Type B pancreatic cell (in vitro differentiated cells): ENCODE measurements at regions not wholly inside any gene's neighbourhood (a gene's known extent, or its start where the extent isn't known, plus 50 kb on each side); places are given as distances from the start of the nearest gene placed in this dataset.
"Not testable (repeated sequence)": the region's sequence is repeated elsewhere in the genome, so short reads cannot be mapped to it uniquely, and the experiment has no call there.

ENCODE experiments used
- DNase-seq: peaks from one replicate; pipeline ENCODE4 v3.0.0; 2021; ENCODE audit warnings: mixed read lengths; ENCODE audit not compliant: unreplicated experiment; ENCODE audit errors: extremely low spot score
- H3K27ac Mint-ChIP-seq: 2 replicates; pipeline ENCODE4 v1.8.0; 2021; ENCODE audit warnings: mild to moderate bottlenecking, mixed read lengths
- H3K27me3 Mint-ChIP-seq: 2 replicates; pipeline ENCODE4 v1.8.0; 2021; ENCODE audit warnings: mixed read lengths
- H3K36me3 Mint-ChIP-seq: 2 replicates; pipeline ENCODE4 v1.8.0; 2021; ENCODE audit warnings: mixed read lengths
- H3K4me1 Mint-ChIP-seq: one replicate; pipeline ENCODE4 v1.8.0; 2021; ENCODE audit warnings: mixed read lengths; ENCODE audit not compliant: unreplicated experiment
- H3K4me3 Mint-ChIP-seq: 2 replicates; pipeline ENCODE4 v1.8.0; 2021; ENCODE audit warnings: mild to moderate bottlenecking, mixed read lengths
- H3K9me3 Mint-ChIP-seq: 2 replicates; pipeline ENCODE4 v1.8.0; 2021; ENCODE audit warnings: mixed read lengths
- TF ChIP-seq, protein P1 (sequence below): fragments of 200-600 bp; sonication (generic); conservative IDR thresholded peaks from 2 replicates; pipeline ENCODE4 v1.5.0; 2021; ENCODE audit warnings: antibody characterized with exemption, mild to moderate bottlenecking

DNA sequence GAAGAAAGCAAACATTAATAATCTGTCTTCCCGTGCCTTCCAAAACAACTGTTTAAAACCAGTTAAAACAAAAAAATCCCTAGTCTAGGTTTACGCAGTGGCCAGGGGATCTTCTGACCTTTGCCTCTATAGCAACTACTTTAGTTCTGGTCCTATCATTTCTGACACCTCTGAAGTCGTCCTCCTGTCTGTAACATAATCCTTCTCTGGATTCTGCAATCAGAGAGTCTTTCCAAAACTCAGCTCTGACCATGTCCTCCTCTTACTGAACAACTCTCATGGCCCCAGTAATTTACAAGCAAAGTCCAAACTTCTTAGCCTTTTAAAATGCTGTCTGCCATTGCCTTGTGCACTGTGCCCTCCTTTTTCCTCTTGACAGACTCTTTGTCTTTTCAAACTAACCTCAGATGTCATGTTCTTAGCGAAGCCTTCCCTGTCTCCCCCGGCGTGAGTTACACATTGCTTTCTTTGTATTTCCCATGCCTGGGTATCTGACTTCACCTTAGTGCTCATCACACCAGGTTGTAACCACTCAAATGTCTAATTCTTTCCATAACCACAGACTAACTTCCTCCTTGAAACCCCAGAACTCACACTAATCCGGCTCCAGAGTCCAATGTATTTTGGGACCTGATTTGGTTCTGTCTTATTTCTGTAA is 105.2 kb upstream of the BNIP2 start:
- Mint-ChIP-seq H3K4me1 (peaks cover 9% of the 10 kb centered on the region), H3K4me3 (no peak overlapping the region), H3K9me3 (no peaks in the 10 kb centered on the region), H3K36me3 (no peaks in the 10 kb centered on the region), H3K27me3 (peaks cover 31% of the 10 kb centered on the region), H3K27ac (no peak overlapping the region)
- no peak for DNase-seq
- TF ChIP-seq, protein P1, sequence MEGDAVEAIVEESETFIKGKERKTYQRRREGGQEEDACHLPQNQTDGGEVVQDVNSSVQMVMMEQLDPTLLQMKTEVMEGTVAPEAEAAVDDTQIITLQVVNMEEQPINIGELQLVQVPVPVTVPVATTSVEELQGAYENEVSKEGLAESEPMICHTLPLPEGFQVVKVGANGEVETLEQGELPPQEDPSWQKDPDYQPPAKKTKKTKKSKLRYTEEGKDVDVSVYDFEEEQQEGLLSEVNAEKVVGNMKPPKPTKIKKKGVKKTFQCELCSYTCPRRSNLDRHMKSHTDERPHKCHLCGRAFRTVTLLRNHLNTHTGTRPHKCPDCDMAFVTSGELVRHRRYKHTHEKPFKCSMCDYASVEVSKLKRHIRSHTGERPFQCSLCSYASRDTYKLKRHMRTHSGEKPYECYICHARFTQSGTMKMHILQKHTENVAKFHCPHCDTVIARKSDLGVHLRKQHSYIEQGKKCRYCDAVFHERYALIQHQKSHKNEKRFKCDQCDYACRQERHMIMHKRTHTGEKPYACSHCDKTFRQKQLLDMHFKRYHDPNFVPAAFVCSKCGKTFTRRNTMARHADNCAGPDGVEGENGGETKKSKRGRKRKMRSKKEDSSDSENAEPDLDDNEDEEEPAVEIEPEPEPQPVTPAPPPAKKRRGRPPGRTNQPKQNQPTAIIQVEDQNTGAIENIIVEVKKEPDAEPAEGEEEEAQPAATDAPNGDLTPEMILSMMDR = no peak

DNA sequence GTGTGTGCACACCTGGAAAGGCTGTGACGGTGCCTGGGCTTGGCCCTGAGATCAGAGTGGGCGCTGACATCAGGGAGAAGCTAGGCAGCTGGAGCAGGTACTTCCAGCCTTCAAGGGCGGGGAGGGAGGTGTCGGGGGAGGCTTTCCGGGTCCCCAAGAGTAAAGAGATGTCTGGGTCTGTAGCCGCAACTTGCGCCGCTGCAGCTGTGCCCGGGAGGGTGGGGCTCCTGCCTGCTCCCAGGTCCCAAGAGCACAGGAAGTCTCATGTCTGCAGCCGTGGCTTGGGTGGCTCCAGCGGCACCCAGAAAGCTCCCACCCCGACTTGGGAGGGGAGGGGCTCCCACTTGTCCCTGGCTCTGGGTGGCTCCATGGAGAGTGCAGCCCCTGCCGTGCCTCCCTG is 103.2 kb upstream of the BNIP2 start:
- Mint-ChIP-seq H3K9me3 (no peaks in the 10 kb centered on the region), H3K4me3 (no peak overlapping the region), H3K36me3 (no peaks in the 10 kb centered on the region), H3K4me1 (peaks cover 9% of the 10 kb centered on the region), H3K27ac (no peak overlapping the region), H3K27me3 (peaks cover 31% of the 10 kb centered on the region)
- DNase-seq = no peak
- TF ChIP-seq, protein P1 = no peak

DNA sequence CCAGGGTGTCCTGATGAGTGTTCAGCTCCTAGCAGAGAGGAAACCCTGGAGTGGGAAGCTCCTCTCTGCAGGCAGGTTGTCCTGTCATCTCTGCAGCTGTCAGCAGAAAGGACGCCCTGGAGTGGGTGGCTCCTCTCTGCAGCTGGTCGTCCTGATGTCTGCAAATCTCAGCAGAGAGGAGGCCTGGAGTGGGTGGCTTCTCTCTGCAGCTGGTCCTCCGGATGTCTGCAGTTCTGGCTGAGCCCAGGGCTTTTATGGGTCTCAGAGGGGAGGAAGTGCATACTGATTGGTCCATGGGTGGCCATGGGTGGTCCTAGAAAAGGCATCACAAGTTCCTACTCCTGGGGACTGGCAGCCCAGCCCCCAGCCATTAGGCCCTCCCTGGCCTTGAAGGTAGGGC is 102.6 kb upstream of the BNIP2 start:
- TF ChIP-seq, protein P1 = no peak
- Mint-ChIP-seq H3K27ac (no peak overlapping the region), H3K4me3 (no peak overlapping the region), H3K9me3 (no peaks in the 10 kb centered on the region), H3K4me1 (peaks cover 9% of the 10 kb centered on the region), H3K27me3 (peaks cover 31% of the 10 kb centered on the region), H3K36me3 (no peaks in the 10 kb centered on the region)
- DNase-seq = no peak

DNA sequence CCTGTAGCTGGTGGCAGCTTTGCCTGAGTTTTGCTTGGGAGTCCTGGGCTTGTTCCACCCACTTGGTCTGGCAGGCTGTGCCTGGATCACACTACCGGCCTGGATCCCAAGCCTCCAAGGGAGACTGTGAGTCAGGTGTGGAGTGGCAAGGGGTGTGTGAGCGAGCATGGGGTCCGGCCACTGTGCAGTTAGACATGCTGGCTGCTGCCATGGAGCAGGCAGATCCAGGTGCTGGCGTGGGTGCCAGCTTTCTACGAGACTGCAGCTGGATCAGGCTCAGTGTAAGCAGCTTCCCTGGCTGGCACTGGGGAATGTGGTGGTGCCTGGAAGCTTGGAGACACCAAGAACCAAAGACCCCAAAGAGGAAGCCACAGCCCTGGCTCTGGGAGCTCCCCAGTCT is 102.0 kb upstream of the BNIP2 start:
- TF ChIP-seq, protein P1 = no peak
- DNase-seq = no peak
- Mint-ChIP-seq H3K36me3 (no peaks in the 10 kb centered on the region), H3K9me3 (no peaks in the 10 kb centered on the region), H3K27me3 (peaks cover 28% of the 10 kb centered on the region), H3K4me1 (peaks cover 9% of the 10 kb centered on the region), H3K4me3 (no peak overlapping the region), H3K27ac (no peak overlapping the region)

DNA sequence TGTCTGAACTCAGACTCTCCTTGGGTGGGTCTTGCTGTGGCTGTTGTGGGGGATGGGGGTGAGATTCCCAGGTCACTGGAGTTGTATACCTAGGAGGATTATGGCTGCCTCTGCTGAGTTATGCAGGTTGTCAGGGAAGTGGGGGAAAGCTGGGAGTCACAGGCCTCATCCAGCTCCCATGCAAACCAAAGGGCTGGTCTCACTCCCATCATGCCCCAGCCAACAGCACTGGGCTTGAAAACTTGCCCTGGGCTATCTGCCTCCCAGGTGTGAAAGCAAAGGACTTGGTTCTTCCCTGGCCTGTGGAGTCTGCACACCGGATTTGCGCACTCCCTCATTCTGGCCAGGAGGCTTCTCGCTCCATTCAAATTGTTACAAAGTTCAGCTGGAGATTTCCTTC is 97.3 kb upstream of the BNIP2 start:
- H3K27me3 Mint-ChIP-seq = peaks cover 13% of the 10 kb centered on the region
- not testable (repeated sequence) for H3K9me3 Mint-ChIP-seq, H3K36me3 Mint-ChIP-seq, H3K4me1 Mint-ChIP-seq, H3K4me3 Mint-ChIP-seq, H3K27ac Mint-ChIP-seq, DNase-seq

DNA sequence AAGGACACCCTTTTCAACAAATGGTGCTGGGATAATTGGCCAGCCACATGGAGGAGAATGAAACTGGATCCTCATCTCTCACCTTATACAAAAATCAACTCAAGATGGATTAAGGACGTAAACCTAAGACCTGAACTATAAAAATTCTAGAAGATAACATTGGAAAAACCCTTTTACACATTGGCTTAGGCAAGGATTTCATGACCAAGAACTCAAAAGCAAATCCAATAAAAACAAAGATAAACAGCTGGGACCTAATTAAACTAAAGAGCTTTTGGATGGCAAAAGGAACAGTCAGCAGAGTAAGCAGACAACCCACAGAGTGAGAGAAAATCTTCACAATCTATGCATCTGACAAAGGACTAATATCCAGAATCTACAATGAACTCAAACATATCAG is 96.9 kb upstream of the BNIP2 start:
- DNase-seq, H3K4me3 Mint-ChIP-seq, H3K9me3 Mint-ChIP-seq, H3K36me3 Mint-ChIP-seq, H3K4me1 Mint-ChIP-seq, H3K27ac Mint-ChIP-seq: not testable (repeated sequence)
- H3K27me3 Mint-ChIP-seq = peaks cover 12% of the 10 kb centered on the region

DNA sequence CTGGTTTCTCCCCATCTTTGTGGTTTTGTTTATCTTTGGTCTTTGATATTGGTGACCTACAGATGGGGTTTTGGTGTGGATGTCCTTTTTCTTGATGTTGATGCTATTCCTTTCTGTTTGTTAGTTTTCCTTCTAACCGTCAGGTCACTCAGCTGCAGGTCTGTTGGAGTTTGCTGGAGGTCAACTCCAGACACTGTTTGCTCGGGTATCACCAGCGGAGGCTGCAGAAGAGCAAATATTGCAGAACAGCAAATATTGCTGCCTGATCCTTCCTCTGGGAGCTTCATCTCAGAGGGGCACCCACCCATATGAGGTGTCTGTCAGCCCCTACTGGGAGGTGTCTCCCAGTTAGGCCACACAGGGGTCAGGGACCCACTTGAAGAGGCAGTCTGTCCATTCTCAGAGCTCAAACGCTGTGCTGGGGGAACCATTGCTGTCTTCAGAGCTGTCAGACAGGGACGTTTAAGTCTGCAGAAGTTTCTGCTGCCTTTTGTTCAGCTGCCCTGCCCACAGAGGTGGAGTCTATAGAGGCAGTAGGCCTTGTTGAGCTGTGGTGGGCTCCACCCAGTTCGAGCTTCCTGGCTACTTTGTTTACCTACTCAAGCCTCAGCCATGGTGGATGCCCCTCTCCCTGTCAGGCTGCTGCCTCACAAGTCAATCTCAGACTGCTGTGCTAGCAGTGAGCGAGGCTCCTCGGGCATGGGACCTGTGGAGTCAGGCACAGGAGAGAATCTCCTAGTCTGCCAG is 94.8 kb upstream of the BNIP2 start:
- H3K27ac Mint-ChIP-seq, H3K9me3 Mint-ChIP-seq, DNase-seq, H3K4me3 Mint-ChIP-seq, H3K36me3 Mint-ChIP-seq, H3K4me1 Mint-ChIP-seq: not testable (repeated sequence)
- H3K27me3 Mint-ChIP-seq = peaks cover 17% of the 10 kb centered on the region
